NCI-H526 treated with DMSO at 0.1 percent for 48 hours (cell line): ENCODE measurements at regions not wholly inside any gene's neighbourhood (a gene's known extent, or its start where the extent isn't known, plus 50 kb on each side); places are given as distances from the start of the nearest gene placed in this dataset.

Experiments
- DNase-seq: peaks from one replicate; lab custom pipeline; 2025; lab: John Stamatoyannopoulos, UW

DNA sequence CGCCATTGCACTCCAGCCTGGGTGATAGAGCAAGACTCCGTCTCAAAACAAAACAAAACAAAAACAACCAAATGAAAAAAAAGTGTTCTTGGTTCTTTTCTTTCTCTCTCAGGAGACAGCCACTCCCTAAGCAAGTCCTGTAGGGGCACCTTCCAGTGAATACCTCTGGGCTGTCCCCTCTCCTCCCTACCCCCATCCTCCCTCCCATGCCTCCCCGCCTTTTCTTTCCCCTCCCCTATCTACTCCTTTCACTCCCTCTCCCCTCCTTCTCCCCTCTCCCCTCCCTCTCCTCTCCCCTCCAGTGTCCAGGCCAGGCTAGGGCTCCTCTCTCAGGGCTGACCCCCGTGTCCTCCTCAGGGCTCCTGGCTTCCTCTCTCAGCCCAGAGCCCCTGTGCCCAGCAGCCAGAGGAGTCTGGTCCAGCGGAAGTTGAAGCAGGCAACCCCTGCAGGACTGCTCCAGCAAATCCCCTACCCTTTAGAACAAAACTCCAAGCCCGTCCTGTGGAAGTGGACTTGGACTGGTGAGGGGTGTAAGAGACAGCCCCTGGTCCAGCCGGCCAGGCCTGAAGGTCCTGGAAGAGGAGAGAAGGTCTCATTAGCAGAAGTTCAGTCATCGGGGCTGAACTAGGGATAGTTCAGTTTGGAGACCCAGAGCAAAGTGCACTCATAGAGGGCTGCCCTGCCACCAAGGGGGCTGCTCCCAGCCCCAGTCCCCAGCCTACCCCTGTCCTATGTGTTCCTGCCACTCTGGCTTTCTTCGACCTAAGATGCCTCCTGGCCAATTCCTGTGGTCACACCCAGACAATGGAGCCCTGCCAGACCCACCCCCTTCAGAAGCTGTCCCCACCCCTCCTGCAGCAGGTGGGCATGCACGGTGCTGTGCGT is 79.8 kb upstream of the IQSEC1 start:
- no peak for DNase-seq

DNA sequence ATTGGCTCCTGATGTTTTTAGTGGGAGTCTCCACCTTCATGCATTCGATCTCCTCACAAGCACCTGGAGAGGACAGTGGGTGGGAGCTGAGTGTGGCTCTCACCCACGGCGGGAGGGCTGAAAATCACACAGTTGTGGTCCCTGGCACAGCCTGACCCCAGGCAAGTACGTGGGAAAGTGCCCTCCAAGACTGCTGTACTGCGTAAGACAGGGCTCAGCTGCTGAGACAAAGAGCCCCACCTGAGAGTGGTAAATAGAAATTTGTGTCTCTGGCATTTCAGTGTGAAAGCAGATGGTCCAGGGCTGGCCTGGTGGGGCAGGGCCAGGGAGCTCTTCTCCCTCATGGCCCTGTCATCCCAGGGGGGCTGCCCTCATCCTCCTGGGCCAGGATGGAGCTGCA is 77.4 kb upstream of the IQSEC1 start:
- DNase-seq: no peak

DNA sequence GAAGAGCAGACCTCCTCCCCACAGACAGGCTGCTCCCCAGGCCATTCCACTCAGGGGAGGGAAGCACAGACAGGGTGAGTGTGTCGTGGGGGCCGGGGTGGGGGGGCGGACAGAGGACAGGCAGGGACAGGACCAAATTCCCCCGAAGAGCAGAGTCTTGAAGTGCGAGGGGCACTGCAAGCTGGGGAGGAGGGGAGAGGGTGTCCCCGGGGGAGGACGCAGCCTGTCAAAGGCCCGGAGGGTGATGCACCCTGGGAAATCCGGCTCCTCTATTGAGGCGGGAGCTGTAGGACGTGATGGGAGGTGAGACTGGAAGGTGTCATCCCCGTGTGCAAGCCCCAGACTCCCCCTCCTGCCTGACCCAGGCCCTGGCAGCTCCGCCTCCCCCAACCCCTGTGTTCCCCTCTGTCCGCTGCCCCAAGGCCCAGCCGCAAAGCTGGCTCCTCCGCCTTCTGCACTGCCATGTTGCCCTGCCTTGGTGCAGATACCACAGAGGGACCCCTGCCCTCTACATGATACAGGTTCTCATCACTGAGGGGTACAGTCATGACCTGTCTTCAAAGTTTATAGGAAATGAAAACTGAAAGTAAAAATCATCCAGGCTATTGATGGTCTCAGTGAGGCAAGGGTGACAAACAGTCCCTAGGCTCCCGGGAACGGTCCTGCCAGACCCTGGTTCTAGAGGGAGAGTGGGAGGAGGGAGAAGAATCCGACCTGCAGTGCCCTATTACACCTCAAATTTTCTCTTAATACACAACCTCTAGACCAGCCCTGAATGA is 76.3 kb upstream of the IQSEC1 start:
- no peak for DNase-seq

DNA sequence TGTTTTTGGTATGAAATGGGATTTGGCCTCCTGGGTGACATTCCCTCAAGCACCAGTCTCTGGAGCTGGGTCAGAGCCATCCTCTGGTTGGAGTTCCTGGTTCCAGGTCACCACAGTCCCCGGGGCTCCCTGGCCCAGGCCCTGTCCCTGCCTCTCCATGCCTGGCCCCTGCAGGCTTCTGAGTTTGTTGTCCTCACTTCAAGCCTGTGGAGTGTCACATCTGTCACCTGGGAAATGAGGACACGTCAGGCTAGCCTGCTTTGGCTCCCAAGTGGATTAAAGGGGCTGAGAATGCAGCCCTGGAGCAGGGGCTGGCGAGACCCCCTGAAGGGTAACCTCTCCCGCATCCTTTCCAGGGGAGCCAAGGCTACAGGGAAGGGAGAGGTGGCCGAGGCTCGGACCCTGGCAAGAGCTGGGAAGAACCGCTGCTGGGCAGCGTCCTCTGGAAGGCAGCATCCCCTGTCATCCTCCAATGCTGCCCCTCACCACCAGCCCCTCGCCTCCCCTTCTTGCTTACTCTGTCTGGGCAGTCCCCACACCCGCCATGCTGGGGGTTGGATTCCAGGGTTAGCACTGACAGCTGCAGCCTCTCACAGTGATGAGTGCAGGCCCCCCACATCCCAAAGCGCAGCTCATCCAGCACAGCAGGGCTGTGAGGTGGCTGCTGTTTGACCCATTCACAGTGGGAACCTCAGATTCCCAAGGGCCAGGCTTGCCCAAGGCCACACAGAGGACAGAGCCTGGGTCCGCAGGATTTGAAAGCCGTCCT is 75.5 kb upstream of the IQSEC1 start:
- DNase-seq: no peak

DNA sequence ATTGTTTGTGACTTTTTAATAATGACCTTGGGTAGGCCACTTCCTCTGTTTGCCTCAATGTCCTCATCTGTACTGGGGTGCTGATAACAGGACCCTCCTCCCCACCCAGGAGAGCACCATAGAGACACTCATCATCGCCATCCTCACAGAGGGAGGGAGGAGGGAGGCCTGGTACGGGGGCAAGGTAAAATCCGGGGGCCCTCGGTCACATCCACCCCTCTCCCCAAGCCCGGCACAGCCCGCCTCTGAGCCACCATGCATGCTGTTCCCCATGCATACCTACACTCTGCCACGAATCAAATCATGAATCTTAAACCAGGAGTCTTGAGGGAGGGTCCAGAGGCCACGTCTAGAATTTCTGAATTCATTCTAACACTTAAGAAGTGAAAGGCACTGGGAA is 74.9 kb upstream of the IQSEC1 start:
- DNase-seq: no peak

DNA sequence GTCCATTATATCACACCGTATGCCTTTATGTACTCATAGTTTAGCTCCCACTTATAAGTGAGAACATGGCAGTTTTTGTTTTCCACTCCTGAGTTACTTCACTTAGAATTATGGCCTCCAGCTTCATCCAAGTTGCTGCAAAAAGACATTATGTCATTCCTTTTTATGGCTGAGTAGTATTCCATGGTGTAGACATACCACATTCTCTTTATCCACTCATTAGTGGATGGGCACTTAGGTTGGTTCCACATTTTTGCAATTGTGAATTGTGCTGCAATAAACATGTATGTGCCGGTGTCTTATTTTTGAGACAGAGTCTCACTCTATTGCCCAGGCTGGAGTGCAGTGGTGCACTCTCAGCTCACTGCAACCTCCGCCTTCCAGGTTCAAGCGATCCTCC is 74.1 kb upstream of the IQSEC1 start:
- DNase-seq: no peak

DNA sequence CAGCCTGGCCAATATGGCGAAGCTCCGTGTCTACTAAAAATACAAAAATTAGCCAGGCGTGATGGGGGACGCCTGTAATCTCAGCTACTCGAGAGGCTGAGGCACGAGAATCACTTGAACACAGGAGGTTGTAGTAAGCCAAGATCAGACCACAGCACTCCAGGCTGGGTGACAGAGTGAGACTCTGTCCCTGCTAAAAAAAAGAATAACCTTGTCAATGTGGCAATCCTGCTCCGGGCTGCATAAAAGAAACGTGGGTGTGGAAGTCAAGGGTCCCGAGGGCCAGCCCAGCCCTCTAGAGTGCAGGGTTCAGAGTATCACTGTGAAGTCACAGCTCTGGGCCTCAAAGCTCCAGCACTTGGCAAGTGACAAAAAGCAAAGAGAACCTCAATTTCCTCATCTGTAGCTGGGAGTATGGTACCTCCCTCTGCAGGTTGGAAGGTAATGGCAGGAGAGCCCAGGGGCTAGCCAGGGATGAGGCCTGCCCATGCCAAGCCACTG is 73.5 kb upstream of the IQSEC1 start:
- no peak for DNase-seq

DNA sequence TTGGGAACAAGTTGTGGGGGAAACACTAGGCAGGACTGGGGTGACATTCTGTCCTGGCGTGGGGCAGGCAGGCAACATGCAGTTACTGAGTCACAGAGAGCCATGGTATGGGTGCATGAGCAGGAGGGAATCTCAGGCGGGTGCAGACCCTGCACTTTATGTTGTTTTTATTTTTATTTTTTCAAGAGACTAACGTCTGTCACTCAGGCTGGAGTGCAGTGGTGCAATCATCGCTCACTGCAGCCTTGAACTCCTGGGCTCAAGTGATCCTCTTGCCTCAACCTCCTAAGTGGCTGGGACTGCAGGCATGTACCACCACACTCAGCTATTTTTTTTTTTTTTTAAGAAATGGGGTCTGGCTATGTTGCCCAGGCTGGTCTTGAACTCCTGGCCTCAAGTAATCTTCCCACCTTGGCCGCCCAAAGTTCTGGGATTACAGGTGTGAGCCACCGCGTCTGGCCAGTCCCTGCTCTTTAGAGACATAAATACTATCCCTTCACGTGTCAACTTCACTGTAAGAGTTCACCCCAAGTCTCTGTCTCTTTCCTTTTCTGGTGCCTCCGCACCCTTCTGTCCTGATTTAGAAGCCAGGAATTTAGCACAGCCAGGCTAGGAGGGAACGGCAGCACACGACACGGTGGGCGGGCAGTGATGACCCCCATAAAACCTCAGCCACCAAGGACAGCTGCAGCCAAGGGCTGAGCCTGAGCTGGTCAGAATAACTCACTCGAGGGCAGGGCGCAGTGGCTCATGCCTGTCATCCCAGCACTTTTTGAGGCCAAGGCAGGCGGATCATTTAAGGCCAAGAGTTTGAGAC is 72.8 kb upstream of the IQSEC1 start:
- no peak for DNase-seq

DNA sequence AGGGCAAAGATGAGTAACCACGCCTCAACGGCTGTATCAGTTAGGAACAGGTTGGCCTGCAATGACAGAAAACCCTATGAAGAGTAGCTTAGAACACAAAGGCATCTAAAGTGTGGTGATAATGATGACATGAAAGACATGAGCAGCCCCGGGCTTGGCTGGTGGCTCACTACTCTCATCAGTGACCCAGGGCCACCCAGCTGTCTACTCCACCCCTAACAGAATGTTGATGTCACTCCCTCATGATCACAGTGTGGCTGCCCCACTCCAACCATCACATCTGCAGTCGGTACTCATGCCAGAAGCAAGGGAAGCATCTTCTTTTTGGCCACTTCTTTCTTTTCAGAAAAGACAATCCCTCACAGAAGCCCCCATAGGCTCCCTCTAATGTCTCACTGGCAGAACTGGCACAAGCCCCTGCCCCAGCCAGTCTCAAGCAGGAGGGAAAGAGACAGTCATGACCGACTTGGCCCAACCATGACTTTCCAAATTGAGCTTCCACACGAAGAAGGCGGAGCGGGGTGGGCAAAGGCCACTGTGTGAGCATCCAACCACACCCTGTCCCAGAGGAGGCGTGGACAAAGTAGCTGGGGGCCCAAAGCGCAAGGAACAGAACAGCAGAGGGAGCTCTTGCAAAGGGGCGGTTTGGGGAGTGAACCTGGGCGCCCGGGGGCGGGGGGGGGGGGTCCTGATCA is 72.0 kb upstream of the IQSEC1 start:
- DNase-seq: no peak

DNA sequence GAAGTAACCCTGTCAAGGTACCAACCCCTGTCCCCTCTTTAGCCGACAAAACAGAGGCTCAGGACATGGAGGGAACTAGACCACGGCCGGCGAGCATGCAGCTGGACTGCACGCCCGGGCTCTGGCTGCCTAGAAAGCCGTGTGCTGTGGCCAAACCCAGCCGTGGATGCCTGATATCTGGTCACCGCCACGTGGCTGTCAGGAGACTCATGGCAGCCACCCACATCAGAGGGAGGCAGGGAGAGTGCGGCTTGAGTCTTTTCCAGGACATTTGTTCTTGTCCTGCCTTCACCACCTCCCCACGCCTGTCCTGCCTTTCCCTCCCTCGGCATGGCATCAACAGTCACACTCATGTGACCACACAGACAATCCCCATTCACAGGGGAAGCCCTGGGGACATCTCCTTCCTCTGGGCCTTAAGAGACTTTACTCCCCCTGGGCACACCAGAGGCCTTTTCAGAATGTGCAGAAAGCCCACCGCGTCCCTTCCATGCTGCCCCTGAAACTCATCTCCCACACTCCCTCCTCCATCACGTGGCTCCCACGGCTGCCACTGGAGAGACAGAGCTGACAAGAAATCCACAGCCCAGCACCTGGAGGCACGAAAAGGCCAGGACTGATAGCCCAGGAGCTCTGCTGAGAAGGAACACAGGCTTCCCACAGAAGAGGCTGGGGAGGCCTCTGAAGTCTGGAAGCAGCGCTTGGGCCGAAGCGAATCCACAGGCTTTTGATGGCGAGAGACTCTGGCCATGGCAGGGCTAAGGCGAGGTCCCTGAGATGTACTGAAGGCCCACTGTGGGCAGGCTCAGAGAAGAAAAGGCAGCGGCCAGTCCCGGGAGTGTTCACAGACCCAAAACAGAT is 71.2 kb upstream of the IQSEC1 start:
- no peak for DNase-seq

DNA sequence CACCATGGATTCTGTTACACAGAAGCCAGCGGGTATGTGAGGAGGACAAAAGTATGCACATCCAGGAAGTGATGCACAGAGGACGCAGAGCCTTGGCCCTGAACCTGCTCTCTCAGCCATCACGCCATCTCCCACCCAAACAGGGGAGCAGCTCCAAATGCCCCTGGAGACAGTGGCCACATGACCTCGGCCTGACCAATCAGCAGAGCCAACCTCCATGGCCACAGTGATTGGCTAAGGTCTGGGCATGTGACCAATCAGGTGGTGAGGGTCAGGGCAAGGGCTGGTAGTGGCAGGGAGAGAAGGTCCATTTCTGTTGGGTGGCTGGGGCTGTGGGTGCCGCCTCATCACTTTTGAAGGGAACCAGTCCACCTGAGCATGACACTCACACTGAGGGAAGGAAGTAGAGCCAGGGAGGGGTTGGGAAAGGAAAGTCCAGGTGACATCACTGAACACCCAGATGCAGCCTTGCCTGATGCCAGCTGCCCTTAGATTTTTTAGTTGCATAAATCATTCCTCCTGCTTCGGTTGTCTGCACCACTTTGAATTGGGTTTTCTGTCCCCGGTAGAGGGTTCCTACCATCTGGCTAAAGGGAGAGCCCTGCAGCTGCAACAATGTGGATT is 70.3 kb upstream of the IQSEC1 start:
- DNase-seq: no peak

DNA sequence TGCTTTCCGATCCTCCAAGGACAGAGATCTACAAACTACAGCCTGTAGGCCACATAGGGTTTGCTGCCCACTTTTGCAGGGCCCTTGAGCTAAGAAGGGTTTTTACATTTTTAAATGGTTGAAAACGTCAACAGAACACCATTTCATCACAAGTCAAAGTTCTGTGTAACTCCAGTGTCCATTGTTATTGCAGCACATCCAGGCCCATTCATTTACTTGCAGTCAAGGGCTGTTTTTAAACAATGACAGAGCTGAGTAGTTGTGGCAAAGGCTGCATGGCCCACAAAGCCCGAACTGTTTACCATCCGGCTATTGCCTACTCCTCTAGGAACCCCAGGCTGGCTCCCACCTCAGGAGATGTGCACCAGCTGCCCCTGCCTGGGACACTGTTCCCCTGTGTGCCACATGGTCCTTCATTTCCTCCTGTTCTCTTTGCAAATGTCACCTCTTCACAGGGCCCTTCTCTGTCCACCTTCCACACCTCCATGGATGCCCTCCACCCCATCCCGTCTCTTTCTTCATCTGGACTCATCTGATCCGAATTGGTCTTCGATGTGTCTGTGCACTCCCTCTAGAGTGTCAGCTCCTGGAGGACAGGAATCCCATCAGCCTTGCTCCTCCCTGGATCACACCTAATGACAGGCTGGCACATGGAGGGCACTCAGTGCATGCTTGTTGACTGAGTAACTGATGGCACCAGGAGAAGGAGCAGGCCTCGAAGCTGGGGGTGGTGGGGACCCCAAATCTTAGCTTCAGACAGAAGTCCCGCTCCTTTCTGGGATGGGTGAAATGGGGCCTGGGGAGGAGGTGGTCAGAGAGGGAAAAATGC is 69.5 kb upstream of the IQSEC1 start:
- no peak for DNase-seq

DNA sequence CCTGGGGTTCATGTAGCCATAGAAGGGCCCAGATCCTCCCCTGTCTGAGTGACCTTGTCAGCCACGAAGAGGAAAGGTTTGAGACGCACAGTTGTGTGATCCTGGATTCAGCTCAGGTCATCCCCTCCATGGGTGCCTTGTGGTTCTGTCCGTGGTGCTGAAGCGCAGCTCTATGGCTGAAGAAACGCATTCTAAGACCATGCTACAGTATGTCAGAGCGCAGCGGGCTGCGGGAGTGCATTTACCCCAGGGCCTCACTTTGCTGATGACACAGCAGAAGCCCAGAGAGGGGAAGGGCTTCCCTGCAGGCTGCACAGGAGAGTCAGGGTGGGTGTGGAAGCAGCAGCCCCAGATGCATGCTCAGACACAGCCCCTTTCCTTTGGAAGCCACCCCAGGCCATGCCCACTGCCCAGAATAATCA is 68.8 kb upstream of the IQSEC1 start:
- no peak for DNase-seq

DNA sequence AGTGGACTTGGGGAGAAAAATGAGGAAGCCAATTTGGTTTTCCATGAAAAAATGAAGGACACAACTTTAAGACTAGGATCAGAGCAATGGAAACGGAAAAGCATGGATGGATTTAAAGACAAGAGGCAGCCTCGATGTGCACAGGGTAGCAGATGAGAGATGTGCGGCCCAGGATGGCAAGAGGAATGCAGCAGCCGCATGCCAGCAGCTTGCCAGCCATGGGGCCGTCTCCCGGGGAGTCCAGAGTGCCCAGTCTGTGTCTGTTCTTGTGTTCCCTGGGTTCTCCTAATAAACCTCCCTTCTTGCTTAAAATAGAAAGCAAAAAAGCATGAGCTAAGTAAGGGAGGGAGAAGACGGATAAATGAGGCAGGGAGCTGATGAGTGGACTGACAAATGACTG is 68.0 kb upstream of the IQSEC1 start:
- no peak for DNase-seq

DNA sequence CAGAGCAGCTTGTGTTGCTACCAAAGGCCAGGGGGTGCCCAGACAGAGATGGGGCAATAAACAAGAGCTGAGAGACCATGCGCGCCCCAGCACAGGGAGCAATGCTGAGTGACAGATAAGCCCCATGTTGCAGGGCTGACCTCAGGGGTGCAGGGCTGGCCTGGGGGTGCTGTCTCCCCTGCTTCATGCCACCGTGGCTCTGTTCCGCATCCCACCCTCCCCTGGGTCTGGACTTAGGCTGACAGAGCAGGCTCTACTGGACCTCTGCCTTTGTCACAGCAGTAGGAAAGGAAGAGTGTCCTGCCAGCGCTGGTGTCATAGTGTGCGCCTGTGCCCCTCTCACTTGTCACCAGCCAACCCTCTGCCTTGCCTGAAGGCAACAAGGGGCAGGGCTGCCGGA is 67.4 kb upstream of the IQSEC1 start:
- DNase-seq: no peak

DNA sequence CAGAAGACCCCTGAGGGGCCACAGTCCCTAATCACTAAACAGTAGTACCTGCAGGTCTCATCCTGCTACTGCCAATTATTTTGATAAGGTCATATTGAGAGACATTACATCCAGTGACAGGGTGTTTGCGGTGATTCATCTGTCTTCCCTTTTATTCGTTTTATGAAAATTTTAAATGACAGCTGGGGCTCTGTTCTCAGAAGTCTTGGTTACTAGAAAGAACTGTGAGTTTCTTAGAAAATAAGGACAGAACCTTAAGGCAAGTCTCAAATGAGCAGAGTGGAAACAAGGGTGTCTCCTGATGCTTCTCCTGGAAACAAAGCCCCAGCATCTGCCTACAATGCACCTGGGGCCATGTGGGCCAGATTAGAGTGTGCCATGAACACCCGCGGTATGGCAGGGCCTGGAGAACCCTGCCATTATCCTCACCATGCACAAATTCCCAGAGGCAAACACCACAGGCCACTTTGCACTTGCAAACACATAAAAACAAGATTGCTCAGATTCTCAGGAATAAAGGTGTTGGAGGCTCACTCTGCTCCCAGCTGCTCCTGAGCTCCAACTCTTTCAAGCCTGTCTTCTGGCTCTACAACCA is 66.3 kb upstream of the IQSEC1 start:
- DNase-seq: no peak

DNA sequence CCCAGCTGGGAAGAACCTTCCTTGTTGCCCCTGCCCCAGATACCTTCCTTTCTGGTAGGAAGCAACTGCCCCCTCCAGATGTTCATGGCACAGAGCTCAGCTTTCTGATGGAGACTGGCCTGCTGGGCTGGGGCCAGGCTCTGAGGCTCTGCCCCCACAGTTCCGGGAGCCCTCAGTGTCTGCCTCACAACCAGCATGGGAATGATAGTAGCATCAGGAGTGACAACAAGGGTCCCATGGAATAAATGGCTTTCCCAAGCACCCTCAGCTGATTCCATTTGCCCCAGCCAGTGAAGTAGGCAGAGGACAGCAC is 65.6 kb upstream of the IQSEC1 start:
- DNase-seq: no peak
